SK-N-SH treated with all-trans-retinoic acid at 6 μM for 48 hours (cell line): ENCODE measurements at regions not wholly inside any gene's neighbourhood (a gene's known extent, or its start where the extent isn't known, plus 50 kb on each side); places are given as distances from the start of the nearest gene placed in this dataset.

Source experiments
- ATAC-seq: fragments of 200-7000 bp; cut with Tn5 transposase; 3 replicates; pipeline ENCODE4 v1.9.1; 2020; ENCODE audit warnings: mild to moderate bottlenecking, moderate library complexity
- ARNTL ChIP-seq: fragments of 450-650 bp; formaldehyde crosslinking; IDR thresholded peaks from 2 replicates; pipeline ENCODE4 v1.5.0; 2020; ENCODE audit warnings: low read depth, mild to moderate bottlenecking, moderate library complexity, borderline replicate concordance
- BACH2 ChIP-seq: fragments of 250-450 bp; sonication (Bioruptor Pico); IDR thresholded peaks from 2 replicates; pipeline ENCODE4 v1.9.0; 2021; ENCODE audit warnings: mild to moderate bottlenecking, borderline replicate concordance
- CSDC2 ChIP-seq: fragments of 250-450 bp; sonication (Bioruptor Pico); IDR thresholded peaks from 2 replicates; pipeline ENCODE4 v1.5.0; 2020; ENCODE audit warnings: mild to moderate bottlenecking, moderate library complexity
- ESRRG ChIP-seq: fragments of 250-450 bp; sonication (Bioruptor Pico); IDR thresholded peaks from 2 replicates; pipeline ENCODE4 v1.6.1; 2021; ENCODE audit warnings: mild to moderate bottlenecking
- GLIS3 ChIP-seq: fragments of 250-450 bp; sonication (Bioruptor Pico); IDR thresholded peaks from 2 replicates; pipeline ENCODE4 v1.5.0; 2020; ENCODE audit warnings: mild to moderate bottlenecking, moderate library complexity
- ISL1 ChIP-seq: fragments of 250-450 bp; sonication (Bioruptor Pico); IDR thresholded peaks from 2 replicates; pipeline ENCODE4 v2.1.2; 2022; ENCODE audit warnings: mild to moderate bottlenecking, moderate library complexity
- OSR1 ChIP-seq: fragments of 250-450 bp; sonication (Bioruptor Pico); IDR thresholded peaks from 2 replicates; pipeline ENCODE4 v1.8.0; 2022; ENCODE audit warnings: moderate library complexity, mild to moderate bottlenecking, inconsistent platforms
- RARB ChIP-seq: fragments of 250-450 bp; sonication (Bioruptor Pico); IDR thresholded peaks from 2 replicates; pipeline ENCODE4 v1.8.0; 2021; ENCODE audit warnings: mild to moderate bottlenecking, moderate library complexity
- SNAI2 ChIP-seq: fragments of 250-450 bp; sonication (Bioruptor Pico); IDR thresholded peaks from 2 replicates; pipeline ENCODE4 v1.5.0; 2020; ENCODE audit warnings: mild to moderate bottlenecking, moderate library complexity
- TCF4 ChIP-seq: fragments of 250-450 bp; sonication (Bioruptor Pico); IDR thresholded peaks from 2 replicates; pipeline ENCODE4 v1.8.0; 2021; ENCODE audit warnings: mild to moderate bottlenecking, moderate library complexity, borderline replicate concordance
- TOX ChIP-seq: fragments of 250-450 bp; sonication (Bioruptor Pico); IDR thresholded peaks from 2 replicates; pipeline ENCODE4 v1.8.0; 2021; ENCODE audit warnings: mild to moderate bottlenecking, moderate library complexity, borderline replicate concordance
- TSHZ2 ChIP-seq: fragments of 250-450 bp; sonication (Bioruptor Pico); IDR thresholded peaks from 2 replicates; pipeline ENCODE4 v1.5.0; 2020; ENCODE audit warnings: mild to moderate bottlenecking, moderate library complexity
- ZC3H10 ChIP-seq: fragments of 250-450 bp; sonication (Bioruptor Pico); IDR thresholded peaks from 2 replicates; pipeline ENCODE4 v1.5.1; 2021; ENCODE audit warnings: mild to moderate bottlenecking, moderate library complexity
- ZFP3 ChIP-seq: fragments of 250-450 bp; sonication (Bioruptor Pico); IDR thresholded peaks from 2 replicates; pipeline ENCODE4 v1.5.0; 2020; ENCODE audit warnings: mild to moderate bottlenecking, moderate library complexity
- ZFP30 ChIP-seq: fragments of 450-650 bp; formaldehyde crosslinking; IDR thresholded peaks from 2 replicates; pipeline ENCODE4 v1.5.0; 2022; ENCODE audit warnings: mild to moderate bottlenecking, moderate library complexity
- ZNF565 ChIP-seq: fragments of 450-650 bp; formaldehyde crosslinking; conservative IDR thresholded peaks from 2 replicates; pipeline ENCODE4 v1.5.0; 2020; ENCODE audit warnings: low read depth, mild to moderate bottlenecking, moderate library complexity
- ZNF70 ChIP-seq: fragments of 450-650 bp; formaldehyde crosslinking; IDR thresholded peaks from 2 replicates; pipeline ENCODE4 v1.5.0; 2020; ENCODE audit warnings: mild to moderate bottlenecking, moderate library complexity
- ZNF8 ChIP-seq: fragments of 450-650 bp; formaldehyde crosslinking; IDR thresholded peaks from 2 replicates; pipeline ENCODE4 v1.5.0; 2020; ENCODE audit warnings: mild to moderate bottlenecking, moderate library complexity
- TF ChIP-seq, protein P1 (sequence below): fragments of 250-450 bp; sonication (Bioruptor Pico); IDR thresholded peaks from 2 replicates; pipeline ENCODE4 v1.8.0; 2020; ENCODE audit warnings: mild to moderate bottlenecking, moderate library complexity, borderline replicate concordance
- TF ChIP-seq, protein P2 (sequence below): fragments of 250-450 bp; sonication (Bioruptor Pico); IDR thresholded peaks from 2 replicates; pipeline ENCODE4 v1.5.1; 2021; ENCODE audit warnings: mild to moderate bottlenecking, moderate library complexity
- TF ChIP-seq, protein P3 (sequence below): fragments of 250-450 bp; sonication (Bioruptor Pico); IDR thresholded peaks from 2 replicates; pipeline ENCODE4 v1.5.1; 2020; ENCODE audit warnings: low read depth, mild to moderate bottlenecking, moderate library complexity
- TF ChIP-seq, protein P4 (sequence below): fragments of 250-450 bp; sonication (Bioruptor Pico); IDR thresholded peaks from 2 replicates; pipeline ENCODE4 v1.8.0; 2021; ENCODE audit warnings: low read depth, mild to moderate bottlenecking, moderate library complexity, borderline replicate concordance

DNA sequence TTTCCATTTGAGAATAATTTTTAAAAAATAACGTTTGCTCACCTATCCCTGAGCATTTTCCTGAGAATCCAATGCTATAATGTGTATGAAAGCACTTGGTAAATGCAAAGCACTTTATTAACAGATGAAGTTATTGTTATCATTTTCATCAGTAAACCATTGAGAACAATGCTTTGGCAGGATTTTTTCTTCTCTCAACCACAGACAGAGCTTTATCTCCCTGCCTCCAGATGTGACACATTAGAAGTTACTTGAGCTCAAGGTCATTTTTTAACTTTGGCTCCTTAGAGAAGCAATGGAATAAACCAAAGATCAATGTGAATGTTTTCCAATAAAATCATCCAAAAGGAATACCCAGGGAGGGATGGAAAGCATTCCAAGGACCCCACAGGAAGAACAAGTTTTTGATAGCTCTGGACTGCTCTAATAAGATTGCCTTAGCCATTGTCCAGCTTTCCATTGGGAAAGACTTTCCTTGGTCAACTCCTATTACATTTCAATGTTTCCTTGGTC, 118.9 kb upstream of the NT5C1B start:
- TF ChIP-seq ISL1 (no peak), TCF4 (peak; percentile 57; the same call in 1 of the 2 replicates)
- TF ChIP-seq, protein P1, sequence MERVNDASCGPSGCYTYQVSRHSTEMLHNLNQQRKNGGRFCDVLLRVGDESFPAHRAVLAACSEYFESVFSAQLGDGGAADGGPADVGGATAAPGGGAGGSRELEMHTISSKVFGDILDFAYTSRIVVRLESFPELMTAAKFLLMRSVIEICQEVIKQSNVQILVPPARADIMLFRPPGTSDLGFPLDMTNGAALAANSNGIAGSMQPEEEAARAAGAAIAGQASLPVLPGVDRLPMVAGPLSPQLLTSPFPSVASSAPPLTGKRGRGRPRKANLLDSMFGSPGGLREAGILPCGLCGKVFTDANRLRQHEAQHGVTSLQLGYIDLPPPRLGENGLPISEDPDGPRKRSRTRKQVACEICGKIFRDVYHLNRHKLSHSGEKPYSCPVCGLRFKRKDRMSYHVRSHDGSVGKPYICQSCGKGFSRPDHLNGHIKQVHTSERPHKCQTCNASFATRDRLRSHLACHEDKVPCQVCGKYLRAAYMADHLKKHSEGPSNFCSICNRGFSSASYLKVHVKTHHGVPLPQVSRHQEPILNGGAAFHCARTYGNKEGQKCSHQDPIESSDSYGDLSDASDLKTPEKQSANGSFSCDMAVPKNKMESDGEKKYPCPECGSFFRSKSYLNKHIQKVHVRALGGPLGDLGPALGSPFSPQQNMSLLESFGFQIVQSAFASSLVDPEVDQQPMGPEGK (CRISPR knock-in tag), result no peak
- ATAC-seq, result no peak

- no peak for ATAC-seq
- TF ChIP-seq, protein P2, sequence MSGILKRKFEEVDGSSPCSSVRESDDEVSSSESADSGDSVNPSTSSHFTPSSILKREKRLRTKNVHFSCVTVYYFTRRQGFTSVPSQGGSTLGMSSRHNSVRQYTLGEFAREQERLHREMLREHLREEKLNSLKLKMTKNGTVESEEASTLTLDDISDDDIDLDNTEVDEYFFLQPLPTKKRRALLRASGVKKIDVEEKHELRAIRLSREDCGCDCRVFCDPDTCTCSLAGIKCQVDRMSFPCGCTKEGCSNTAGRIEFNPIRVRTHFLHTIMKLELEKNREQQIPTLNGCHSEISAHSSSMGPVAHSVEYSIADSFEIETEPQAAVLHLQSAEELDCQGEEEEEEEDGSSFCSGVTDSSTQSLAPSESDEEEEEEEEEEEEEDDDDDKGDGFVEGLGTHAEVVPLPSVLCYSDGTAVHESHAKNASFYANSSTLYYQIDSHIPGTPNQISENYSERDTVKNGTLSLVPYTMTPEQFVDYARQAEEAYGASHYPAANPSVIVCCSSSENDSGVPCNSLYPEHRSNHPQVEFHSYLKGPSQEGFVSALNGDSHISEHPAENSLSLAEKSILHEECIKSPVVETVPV, result no peak
- TF ChIP-seq ESRRG (no peak), ZFP3 (CRISPR knock-in tag) (no peak), ZNF565 (CRISPR knock-in tag) (no peak), GLIS3 (CRISPR knock-in tag) (no peak), OSR1 (no peak), ISL1 (no peak), TCF4 (no peak), ZNF70 (CRISPR knock-in tag) (no peak), ZFP30 (CRISPR knock-in tag) (no peak), ZC3H10 (no peak), TOX (CRISPR knock-in tag) (no peak), ZNF8 (CRISPR knock-in tag) (no peak), TSHZ2 (CRISPR knock-in tag) (no peak), ARNTL (CRISPR knock-in tag) (no peak), CSDC2 (CRISPR knock-in tag) (no peak)
- TF ChIP-seq, protein P3, sequence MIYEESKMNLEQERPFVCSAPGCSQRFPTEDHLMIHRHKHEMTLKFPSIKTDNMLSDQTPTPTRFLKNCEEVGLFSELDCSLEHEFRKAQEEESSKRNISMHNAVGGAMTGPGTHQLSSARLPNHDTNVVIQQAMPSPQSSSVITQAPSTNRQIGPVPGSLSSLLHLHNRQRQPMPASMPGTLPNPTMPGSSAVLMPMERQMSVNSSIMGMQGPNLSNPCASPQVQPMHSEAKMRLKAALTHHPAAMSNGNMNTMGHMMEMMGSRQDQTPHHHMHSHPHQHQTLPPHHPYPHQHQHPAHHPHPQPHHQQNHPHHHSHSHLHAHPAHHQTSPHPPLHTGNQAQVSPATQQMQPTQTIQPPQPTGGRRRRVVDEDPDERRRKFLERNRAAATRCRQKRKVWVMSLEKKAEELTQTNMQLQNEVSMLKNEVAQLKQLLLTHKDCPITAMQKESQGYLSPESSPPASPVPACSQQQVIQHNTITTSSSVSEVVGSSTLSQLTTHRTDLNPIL (CRISPR knock-in tag), result no peak
Measured at GRCh38 chr2:18706001-18706400, 116.6 kb upstream of the NT5C1B start.

- no peak for ATAC-seq
- TF ChIP-seq, protein P3 (CRISPR knock-in tag), result no peak
- TF ChIP-seq ZNF70 (CRISPR knock-in tag), result no peak
- TF ChIP-seq, protein P1 (CRISPR knock-in tag), result no peak
- no peak for TF ChIP-seq ARNTL (CRISPR knock-in tag)
- TF ChIP-seq BACH2 (CRISPR knock-in tag), result no peak
- no peak for TF ChIP-seq RARB
- TF ChIP-seq OSR1, result no peak
- no peak for TF ChIP-seq SNAI2 (CRISPR knock-in tag)
- TF ChIP-seq TCF4, result no peak
- TF ChIP-seq, protein P2, result no peak
- no peak for TF ChIP-seq ZNF8 (CRISPR knock-in tag)
- no peak for TF ChIP-seq GLIS3 (CRISPR knock-in tag)
- no peak for TF ChIP-seq ZC3H10
- TF ChIP-seq ZFP3 (CRISPR knock-in tag), result no peak
- TF ChIP-seq, protein P4, sequence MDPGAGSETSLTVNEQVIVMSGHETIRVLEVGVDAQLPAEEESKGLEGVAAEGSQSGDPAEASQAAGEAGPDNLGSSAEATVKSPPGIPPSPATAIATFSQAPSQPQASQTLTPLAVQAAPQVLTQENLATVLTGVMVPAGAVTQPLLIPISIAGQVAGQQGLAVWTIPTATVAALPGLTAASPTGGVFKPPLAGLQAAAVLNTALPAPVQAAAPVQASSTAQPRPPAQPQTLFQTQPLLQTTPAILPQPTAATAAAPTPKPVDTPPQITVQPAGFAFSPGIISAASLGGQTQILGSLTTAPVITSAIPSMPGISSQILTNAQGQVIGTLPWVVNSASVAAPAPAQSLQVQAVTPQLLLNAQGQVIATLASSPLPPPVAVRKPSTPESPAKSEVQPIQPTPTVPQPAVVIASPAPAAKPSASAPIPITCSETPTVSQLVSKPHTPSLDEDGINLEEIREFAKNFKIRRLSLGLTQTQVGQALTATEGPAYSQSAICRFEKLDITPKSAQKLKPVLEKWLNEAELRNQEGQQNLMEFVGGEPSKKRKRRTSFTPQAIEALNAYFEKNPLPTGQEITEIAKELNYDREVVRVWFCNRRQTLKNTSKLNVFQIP, result no peak
Measured at GRCh38 chr2:18704276-18704675, 114.9 kb upstream of the NT5C1B start.
